Nephron progenitor cell (in vitro differentiated cells): ENCODE measurements at regions not wholly inside any gene's neighbourhood (a gene's known extent, or its start where the extent isn't known, plus 50 kb on each side); places are given as distances from the start of the nearest gene placed in this dataset.

Source experiments
- DNase-seq: peaks from one replicate; pipeline ENCODE4 v3.0.0; 2021
- H3K27ac Mint-ChIP-seq: 2 replicates; pipeline ENCODE4 v1.8.0; 2021; ENCODE audit warnings: mild to moderate bottlenecking, moderate library complexity, mixed read lengths
- H3K27me3 Mint-ChIP-seq: 2 replicates; pipeline ENCODE4 v1.8.0; 2021; ENCODE audit warnings: mild to moderate bottlenecking, low read depth, mixed read lengths; ENCODE audit not compliant: poor library complexity
- H3K36me3 Mint-ChIP-seq: 2 replicates; pipeline ENCODE4 v1.8.0; 2021; ENCODE audit warnings: low read depth, mixed read lengths
- H3K4me1 Mint-ChIP-seq: 2 replicates; pipeline ENCODE4 v1.8.0; 2021; ENCODE audit warnings: mixed read lengths
- H3K4me3 Mint-ChIP-seq: 2 replicates; pipeline ENCODE4 v1.8.0; 2021; ENCODE audit warnings: mild to moderate bottlenecking, moderate library complexity, mixed read lengths
- H3K9me3 Mint-ChIP-seq: 2 replicates; pipeline ENCODE4 v1.8.0; 2021; ENCODE audit warnings: mild to moderate bottlenecking, moderate library complexity, mixed read lengths
- CTCF ChIP-seq: fragments of 200-600 bp; sonication (generic); IDR thresholded peaks from 2 replicates; pipeline ENCODE4 v1.5.0; 2021; ENCODE audit warnings: antibody characterized with exemption

- peaks cover 10% of the 10 kb centered on the region for H3K27me3 Mint-ChIP-seq
- no peak for TF ChIP-seq CTCF
These were observed 375.1 kb downstream of the NPHP4 start for GRCh38 chr1:5617179-5617520.

GRCh38 chr1:5616366-5617178, 375.7 kb downstream of the NPHP4 start:
- peaks cover 10% of the 10 kb centered on the region for H3K27me3 Mint-ChIP-seq
- H3K36me3 Mint-ChIP-seq, result no peaks in the 10 kb centered on the region
- peaks cover 36% of the 10 kb centered on the region for H3K4me1 Mint-ChIP-seq
- H3K9me3 Mint-ChIP-seq, result no peaks in the 10 kb centered on the region
- peak overlapping the region; percentile 60 for H3K27ac Mint-ChIP-seq
- H3K4me3 Mint-ChIP-seq, result no peak overlapping the region
- no peak for TF ChIP-seq CTCF
- no peak for DNase-seq

More at GRCh38 chr1:5617179-5617520, 375.1 kb downstream of the NPHP4 start:
- peak overlapping the region; percentile 60 for H3K27ac Mint-ChIP-seq
- peaks cover 36% of the 10 kb centered on the region for H3K4me1 Mint-ChIP-seq
- H3K36me3 Mint-ChIP-seq, result no peaks in the 10 kb centered on the region
- no peak overlapping the region for H3K4me3 Mint-ChIP-seq
- no peak for DNase-seq
- H3K9me3 Mint-ChIP-seq, result no peaks in the 10 kb centered on the region

- H3K4me3 Mint-ChIP-seq, result no peak overlapping the region
- no peaks in the 10 kb centered on the region for H3K36me3 Mint-ChIP-seq
- H3K27ac Mint-ChIP-seq, result no peak overlapping the region
- H3K27me3 Mint-ChIP-seq, result peaks cover 10% of the 10 kb centered on the region
- TF ChIP-seq CTCF, result no peak
- no peak for DNase-seq
- H3K4me1 Mint-ChIP-seq, result peaks cover 36% of the 10 kb centered on the region
- no peaks in the 10 kb centered on the region for H3K9me3 Mint-ChIP-seq
These were observed 377.1 kb downstream of the NPHP4 start for GRCh38 chr1:5615076-5615475.

- no peak for DNase-seq
- peaks cover 8% of the 10 kb centered on the region for H3K9me3 Mint-ChIP-seq
- no peak overlapping the region for H3K27ac Mint-ChIP-seq
- H3K4me1 Mint-ChIP-seq, result peaks cover 29% of the 10 kb centered on the region
- H3K4me3 Mint-ChIP-seq, result no peak overlapping the region
- no peaks in the 10 kb centered on the region for H3K36me3 Mint-ChIP-seq
- H3K27me3 Mint-ChIP-seq, result peaks cover 10% of the 10 kb centered on the region
- TF ChIP-seq CTCF, result no peak
These were observed 378.3 kb downstream of the NPHP4 start for GRCh38 chr1:5613900-5614299.

- H3K4me3 Mint-ChIP-seq, result no peak overlapping the region
- H3K36me3 Mint-ChIP-seq, result no peaks in the 10 kb centered on the region
- TF ChIP-seq CTCF, result no peak
- peaks cover 11% of the 10 kb centered on the region for H3K4me1 Mint-ChIP-seq
- no peak overlapping the region for H3K27ac Mint-ChIP-seq
- peaks cover 16% of the 10 kb centered on the region for H3K27me3 Mint-ChIP-seq
- H3K9me3 Mint-ChIP-seq, result peaks cover 12% of the 10 kb centered on the region
- no peak for DNase-seq
These were observed 380.4 kb downstream of the NPHP4 start for GRCh38 chr1:5611851-5612250.

GRCh38 chr1:5611431-5611830, 380.8 kb downstream of the NPHP4 start:
- TF ChIP-seq CTCF, result no peak
- H3K4me3 Mint-ChIP-seq, result no peak overlapping the region
- H3K36me3 Mint-ChIP-seq, result no peaks in the 10 kb centered on the region
- H3K27me3 Mint-ChIP-seq, result peaks cover 15% of the 10 kb centered on the region
- peaks cover 7% of the 10 kb centered on the region for H3K4me1 Mint-ChIP-seq
- DNase-seq, result no peak
- H3K27ac Mint-ChIP-seq, result no peak overlapping the region
- peaks cover 12% of the 10 kb centered on the region for H3K9me3 Mint-ChIP-seq
